ENCODE measurements at regions not wholly inside any gene's neighbourhood (a gene's known extent, or its start where the extent isn't known, plus 50 kb on each side); places are given as distances from the start of the nearest gene placed in this dataset.

GRCh38 chr11:76276781-76277155 is 70.5 kb upstream of the WNT11 start:
- Mint-ChIP-seq H3K27ac (peak overlapping the region; percentile 37), H3K27me3 (ENCODE audit: insufficient read depth, low read depth) (peaks cover 5% of the 10 kb centered on the region), H3K36me3 (no peaks in the 10 kb centered on the region), H3K4me1 (peaks cover 7% of the 10 kb centered on the region), H3K9me3 (peaks cover 15% of the 10 kb centered on the region), H3K4me3 (no peak overlapping the region)
- no peak for DNase-seq (ENCODE audit: low spot score)
- H3K9ac ChIP-seq: no peak overlapping the region
- H3K36me3 ChIP-seq: no peaks in the 10 kb centered on the region
- H4K20me1 ChIP-seq (ENCODE audit: low read depth): no peaks in the 10 kb centered on the region
- no peak overlapping the region for H3K4me3 ChIP-seq
- H3K4me2 ChIP-seq: no peak overlapping the region
- no peaks in the 10 kb centered on the region for H3K79me2 ChIP-seq (ENCODE audit: low read depth)
- peaks cover 5% of the 10 kb centered on the region for H3K4me1 ChIP-seq
- no peak overlapping the region for H3K27ac ChIP-seq
- no peaks in the 10 kb centered on the region for H3K27me3 ChIP-seq
- no peak overlapping the region for H2AFZ ChIP-seq (replicated peaks)
- no peaks in the 10 kb centered on the region for H3K9me3 ChIP-seq (ENCODE audit: low read depth)
- TF ChIP-seq, protein P1, sequence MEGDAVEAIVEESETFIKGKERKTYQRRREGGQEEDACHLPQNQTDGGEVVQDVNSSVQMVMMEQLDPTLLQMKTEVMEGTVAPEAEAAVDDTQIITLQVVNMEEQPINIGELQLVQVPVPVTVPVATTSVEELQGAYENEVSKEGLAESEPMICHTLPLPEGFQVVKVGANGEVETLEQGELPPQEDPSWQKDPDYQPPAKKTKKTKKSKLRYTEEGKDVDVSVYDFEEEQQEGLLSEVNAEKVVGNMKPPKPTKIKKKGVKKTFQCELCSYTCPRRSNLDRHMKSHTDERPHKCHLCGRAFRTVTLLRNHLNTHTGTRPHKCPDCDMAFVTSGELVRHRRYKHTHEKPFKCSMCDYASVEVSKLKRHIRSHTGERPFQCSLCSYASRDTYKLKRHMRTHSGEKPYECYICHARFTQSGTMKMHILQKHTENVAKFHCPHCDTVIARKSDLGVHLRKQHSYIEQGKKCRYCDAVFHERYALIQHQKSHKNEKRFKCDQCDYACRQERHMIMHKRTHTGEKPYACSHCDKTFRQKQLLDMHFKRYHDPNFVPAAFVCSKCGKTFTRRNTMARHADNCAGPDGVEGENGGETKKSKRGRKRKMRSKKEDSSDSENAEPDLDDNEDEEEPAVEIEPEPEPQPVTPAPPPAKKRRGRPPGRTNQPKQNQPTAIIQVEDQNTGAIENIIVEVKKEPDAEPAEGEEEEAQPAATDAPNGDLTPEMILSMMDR (IDR thresholded peaks at IDR 0.05): no peak
- TF ChIP-seq EZH2phosphoT487 (IDR thresholded peaks at IDR 0.05): no peak
- TF ChIP-seq EZH2 (IDR thresholded peaks at IDR 0.05): no peak
- no peaks in the 10 kb centered on the region for H3F3A ChIP-seq (ENCODE audit: low read depth)

GRCh38 chr11:76276046-76276780 is 69.9 kb upstream of the WNT11 start:
- peaks cover 7% of the 10 kb centered on the region for H3K4me1 Mint-ChIP-seq
- no peak for TF ChIP-seq EZH2phosphoT487 (IDR thresholded peaks at IDR 0.05)
- no peak for TF ChIP-seq EZH2 (IDR thresholded peaks at IDR 0.05)
- TF ChIP-seq, protein P1 (IDR thresholded peaks at IDR 0.05): no peak
- DNase-seq (ENCODE audit: low spot score): no peak
- Histone ChIP-seq H3F3A (ENCODE audit: low read depth) (no peaks in the 10 kb centered on the region), H3K4me3 (no peak overlapping the region), H3K9ac (no peak overlapping the region), H3K4me1 (peaks cover 5% of the 10 kb centered on the region), H3K27ac (no peak overlapping the region), H3K4me2 (no peak overlapping the region), H3K79me2 (ENCODE audit: low read depth) (no peaks in the 10 kb centered on the region), H3K9me3 (ENCODE audit: low read depth) (no peaks in the 10 kb centered on the region), H3K27me3 (no peaks in the 10 kb centered on the region), H2AFZ (replicated peaks) (no peak overlapping the region), H4K20me1 (ENCODE audit: low read depth) (no peaks in the 10 kb centered on the region), H3K36me3 (no peaks in the 10 kb centered on the region)
- peaks cover 15% of the 10 kb centered on the region for H3K9me3 Mint-ChIP-seq
- H3K27me3 Mint-ChIP-seq (ENCODE audit: insufficient read depth, low read depth): peaks cover 5% of the 10 kb centered on the region
- no peaks in the 10 kb centered on the region for H3K36me3 Mint-ChIP-seq
- no peak overlapping the region for H3K4me3 Mint-ChIP-seq
- no peak overlapping the region for H3K27ac Mint-ChIP-seq

DNA sequence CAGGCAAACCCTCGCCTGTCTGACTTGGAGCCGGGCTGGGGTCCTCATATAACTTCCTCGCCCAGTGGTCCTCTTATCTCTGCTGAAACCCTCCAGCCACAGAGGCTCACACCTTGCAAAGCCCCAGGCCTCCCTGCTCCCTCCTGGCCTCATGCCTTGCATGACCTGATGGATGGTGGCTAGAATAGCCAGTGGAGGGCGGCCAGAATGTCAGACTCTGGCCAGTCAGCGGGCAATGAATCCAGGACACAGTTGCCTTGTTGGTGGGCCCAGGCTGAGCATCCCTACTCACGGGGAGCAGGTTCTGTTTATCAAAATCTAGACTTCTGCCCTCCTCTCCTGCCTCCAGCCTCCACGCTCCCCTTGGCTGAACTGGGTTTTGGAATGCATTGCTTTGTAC is 69.1 kb upstream of the WNT11 start:
- H3K36me3 ChIP-seq: no peaks in the 10 kb centered on the region
- Mint-ChIP-seq H3K4me3 (no peak overlapping the region), H3K4me1 (peaks cover 7% of the 10 kb centered on the region), H3K27ac (no peak overlapping the region), H3K36me3 (no peaks in the 10 kb centered on the region), H3K9me3 (peaks cover 15% of the 10 kb centered on the region), H3K27me3 (ENCODE audit: insufficient read depth, low read depth) (peaks cover 5% of the 10 kb centered on the region)
- DNase-seq (ENCODE audit: low spot score): no peak
- no peaks in the 10 kb centered on the region for H4K20me1 ChIP-seq (ENCODE audit: low read depth)
- H2AFZ ChIP-seq (replicated peaks): no peak overlapping the region
- peaks cover 5% of the 10 kb centered on the region for H3K4me1 ChIP-seq
- H3K79me2 ChIP-seq (ENCODE audit: low read depth): no peaks in the 10 kb centered on the region
- H3K4me3 ChIP-seq: no peak overlapping the region
- no peak overlapping the region for H3K9ac ChIP-seq
- no peaks in the 10 kb centered on the region for H3K9me3 ChIP-seq (ENCODE audit: low read depth)
- TF ChIP-seq EZH2 (IDR thresholded peaks at IDR 0.05): no peak
- no peak for TF ChIP-seq EZH2phosphoT487 (IDR thresholded peaks at IDR 0.05)
- TF ChIP-seq, protein P1 (IDR thresholded peaks at IDR 0.05): no peak
- H3K27me3 ChIP-seq: no peaks in the 10 kb centered on the region
- H3K27ac ChIP-seq: no peak overlapping the region
- H3F3A ChIP-seq (ENCODE audit: low read depth): no peaks in the 10 kb centered on the region
- no peak overlapping the region for H3K4me2 ChIP-seq

All from neural progenitor cell (in vitro differentiated cells).